ENCODE measurements at regions not wholly inside any gene's neighbourhood (a gene's known extent, or its start where the extent isn't known, plus 50 kb on each side); places are given as distances from the start of the nearest gene placed in this dataset.

GRCh38 chr11:93963072-93963471, 58.1 kb upstream of the HEPHL1 start:
- no peak for DNase-seq (ENCODE audit: low spot score)

- no peak for DNase-seq (ENCODE audit: low spot score)
Measured at GRCh38 chr11:93967258-93967657, 53.9 kb upstream of the HEPHL1 start.

GRCh38 chr11:93967944-93968343, 53.2 kb upstream of the HEPHL1 start:
- no peak for DNase-seq (ENCODE audit: low spot score)

- DNase-seq (ENCODE audit: low spot score) = no peak
Measured at GRCh38 chr11:93969925-93970922, 50.9 kb upstream of the HEPHL1 start.
